ENCODE measurements at regions not wholly inside any gene's neighbourhood (a gene's known extent, or its start where the extent isn't known, plus 50 kb on each side); places are given as distances from the start of the nearest gene placed in this dataset.

DNA sequence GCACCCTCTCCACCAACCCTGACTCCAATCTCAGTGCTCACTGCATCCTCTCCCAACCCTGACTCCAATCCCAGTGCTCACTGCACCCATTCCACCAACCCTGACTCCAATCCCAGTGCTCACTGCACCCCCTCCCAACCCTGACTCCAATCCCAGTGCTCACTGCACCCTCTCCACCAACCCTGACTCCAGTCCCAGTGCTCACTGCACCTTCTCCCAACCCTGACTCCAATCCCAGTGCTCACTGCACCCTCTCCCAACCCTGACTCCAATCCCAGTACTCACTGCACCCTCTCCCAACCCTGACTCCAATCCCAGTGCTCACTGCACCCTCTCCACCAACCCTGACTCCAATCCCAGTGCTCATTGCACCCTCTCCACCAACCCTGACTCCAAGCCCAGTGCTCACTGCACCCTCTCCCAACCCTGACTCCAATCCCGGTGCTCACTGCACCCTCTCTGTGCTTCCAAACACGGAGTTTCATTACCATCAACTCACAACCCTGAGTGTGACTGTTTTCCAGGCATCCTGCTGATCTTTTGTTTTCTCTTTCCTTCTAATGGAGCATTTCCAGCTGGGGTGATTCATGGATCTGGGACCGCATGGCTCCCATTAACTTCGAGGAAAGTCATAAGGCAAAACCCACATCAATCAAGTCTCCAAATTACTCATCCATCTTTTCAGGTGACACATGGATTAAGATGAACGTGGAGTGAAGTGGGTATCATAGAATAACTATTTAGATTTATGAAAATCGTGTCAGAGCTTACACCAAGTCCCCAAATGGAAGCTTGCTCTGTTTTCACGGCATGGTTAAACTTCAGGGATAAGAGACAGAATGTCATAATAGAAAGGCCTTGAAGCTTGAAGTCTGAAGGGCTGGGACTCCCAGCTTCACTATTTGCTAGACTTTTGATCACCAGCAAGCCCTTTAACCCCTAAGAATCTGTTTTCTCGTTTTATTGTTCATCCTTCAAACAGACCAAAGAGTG, 135.3 kb upstream of the ZNF618 start:
- DNase-seq (ENCODE audit: low read depth, low spot score) = peak; percentile 44

DNA sequence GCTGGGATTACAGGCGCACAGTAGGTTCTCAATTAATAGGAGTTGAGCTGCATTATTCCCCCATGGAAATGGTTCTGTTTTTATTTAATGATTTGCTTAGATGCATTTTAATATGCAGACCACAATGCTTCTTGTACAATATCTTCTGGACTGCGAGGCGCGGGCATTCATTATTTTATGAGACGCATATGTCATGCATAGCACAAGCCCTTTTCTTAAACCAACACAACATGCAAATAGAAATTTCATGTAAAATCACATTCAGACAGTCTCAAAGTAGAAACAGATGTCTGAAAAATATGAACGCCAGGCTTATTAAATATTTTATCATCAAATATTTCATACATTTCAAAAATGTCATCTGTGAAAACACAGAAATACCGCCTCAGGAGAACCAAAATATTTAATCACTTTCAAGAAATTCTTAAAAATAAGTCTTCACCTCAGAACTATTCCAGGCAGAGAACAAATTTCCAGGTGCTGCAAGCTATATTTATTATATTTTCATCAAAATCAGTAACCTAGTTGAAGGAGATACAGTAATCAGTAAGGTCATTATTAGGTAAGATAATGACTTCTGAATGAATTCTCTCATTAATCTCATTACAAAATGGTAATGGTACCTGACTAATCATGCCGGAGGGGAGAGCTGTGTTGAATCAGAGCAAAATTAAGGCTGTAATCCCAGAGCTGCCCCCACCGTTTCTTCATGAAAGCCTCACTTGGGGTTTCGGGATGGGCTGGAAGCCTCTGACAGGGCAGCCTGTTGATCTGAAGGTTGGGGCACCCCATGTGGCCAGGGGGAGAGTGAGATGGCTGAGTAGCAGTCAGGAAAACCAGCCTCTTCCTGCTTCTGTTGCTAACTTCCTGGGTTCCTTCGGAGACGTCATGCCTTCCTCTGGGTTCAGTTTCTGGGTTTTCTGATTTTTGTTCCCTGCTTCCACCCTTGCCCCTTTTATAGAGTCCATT, 133.9 kb upstream of the ZNF618 start:
- DNase-seq (ENCODE audit: low read depth, low spot score) = no peak

DNA sequence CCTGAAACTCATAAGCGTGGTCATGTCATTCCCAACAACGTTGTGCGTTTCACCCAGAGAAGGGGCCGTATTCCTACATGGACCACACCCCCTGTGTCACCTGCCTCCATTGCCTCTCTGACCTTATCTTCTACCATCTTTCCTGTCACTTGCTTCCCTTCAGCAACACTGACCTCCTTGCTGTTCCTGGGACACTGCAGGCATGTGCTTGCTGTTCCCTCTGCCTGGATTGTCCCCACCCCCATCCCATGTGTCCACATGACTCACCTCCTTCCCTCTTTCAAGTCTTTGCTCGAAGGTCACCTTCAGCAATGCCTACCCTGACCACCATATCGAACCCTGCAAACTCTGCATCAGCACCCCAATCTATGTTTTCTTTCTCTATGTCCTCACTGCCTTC, 133.2 kb upstream of the ZNF618 start:
- no peak for DNase-seq (ENCODE audit: low read depth, low spot score)

DNA sequence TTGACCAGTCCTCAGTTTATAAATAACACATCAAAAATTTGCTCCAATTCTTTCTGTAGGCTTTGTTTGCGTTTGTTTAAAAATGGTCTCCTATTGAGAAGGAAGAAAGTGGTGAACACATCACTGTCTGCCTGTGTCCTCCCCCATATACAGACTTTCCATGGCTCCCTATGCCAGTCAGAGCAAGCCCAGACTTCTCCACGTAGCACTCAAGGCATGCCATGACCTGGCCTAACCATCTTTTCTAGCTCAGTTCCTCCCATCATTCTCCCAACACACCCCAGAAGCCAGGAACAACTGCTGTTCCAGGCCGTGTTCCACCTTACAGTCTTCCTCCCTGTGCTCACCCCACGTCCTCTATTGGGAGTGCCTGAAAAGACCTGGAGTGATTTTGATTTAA, 129.6 kb upstream of the ZNF618 start:
- DNase-seq (ENCODE audit: low read depth, low spot score) = no peak

DNA sequence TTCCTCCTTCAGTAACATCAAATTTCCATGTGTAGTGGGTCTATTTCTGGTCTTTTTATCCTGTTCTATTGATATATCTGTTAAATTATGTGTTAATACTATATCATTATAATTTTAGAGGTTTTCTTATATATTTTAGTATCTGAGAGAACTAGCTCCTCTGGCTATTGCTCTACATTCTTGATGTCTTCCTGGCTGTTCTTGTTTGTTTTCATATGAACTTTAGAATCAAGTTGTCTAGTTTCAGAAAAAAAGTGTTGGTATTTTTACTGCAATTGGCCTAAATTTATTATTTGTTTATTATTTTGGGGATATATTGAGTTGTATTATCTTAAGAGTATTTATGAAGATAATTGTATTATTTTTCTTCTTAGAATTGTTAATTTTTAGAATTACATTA, 128.0 kb upstream of the ZNF618 start:
- no peak for DNase-seq (ENCODE audit: low read depth, low spot score)

DNA sequence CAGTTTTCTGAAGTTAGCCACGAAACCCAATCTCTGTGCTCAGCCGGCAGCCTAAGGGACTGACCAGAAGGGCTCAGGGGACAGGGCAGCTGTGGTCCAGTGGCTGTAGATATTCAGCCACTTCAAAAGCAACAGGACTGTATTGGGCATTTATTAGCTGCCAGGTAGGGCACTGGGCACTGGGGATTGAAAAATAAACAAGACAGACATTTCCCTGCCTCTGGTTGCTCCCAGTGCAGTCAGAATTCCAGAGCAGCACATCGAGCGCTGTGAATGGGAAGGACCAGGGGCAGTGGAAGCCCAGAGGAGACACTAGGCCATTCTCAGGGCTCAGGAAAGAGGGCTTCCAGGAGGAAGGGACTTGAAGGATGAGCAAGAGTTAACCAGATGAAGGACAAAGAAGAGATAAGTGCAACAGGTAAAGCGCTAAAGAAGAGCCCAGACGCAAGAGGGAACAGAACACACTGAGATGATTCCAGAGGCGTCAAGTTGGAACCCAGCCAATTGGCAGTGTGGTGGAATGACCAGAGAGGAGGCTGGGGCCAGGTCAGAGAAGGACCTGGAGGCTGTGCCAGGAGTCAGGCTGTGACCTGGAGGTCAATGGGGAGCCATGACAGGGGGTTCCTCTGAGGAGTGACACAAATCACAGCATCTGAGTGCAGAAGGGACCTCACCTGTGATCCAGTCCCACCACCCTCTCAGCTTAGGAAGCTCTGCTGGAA, 122.5 kb upstream of the ZNF618 start:
- DNase-seq (ENCODE audit: low read depth, low spot score) = no peak

DNA sequence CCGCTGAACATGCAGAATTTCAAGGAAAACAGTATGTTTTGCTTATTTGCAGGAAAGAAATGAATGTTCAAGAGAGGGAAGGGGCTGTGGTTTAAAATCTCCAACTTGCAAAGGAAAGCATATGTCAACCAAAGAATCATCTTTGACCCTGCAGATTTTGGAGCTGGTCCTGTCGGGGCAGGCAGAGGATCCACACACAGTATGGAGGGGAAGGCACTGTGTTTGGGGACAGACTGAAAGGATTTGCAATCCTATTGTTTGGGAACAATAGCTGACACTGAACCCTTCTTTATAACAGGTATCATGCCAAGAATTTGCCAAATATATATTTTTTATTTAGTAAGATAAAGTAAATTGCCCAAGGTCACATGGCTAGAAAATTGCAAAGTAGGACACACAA, 121.4 kb upstream of the ZNF618 start:
- DNase-seq (ENCODE audit: low read depth, low spot score) = no peak

DNA sequence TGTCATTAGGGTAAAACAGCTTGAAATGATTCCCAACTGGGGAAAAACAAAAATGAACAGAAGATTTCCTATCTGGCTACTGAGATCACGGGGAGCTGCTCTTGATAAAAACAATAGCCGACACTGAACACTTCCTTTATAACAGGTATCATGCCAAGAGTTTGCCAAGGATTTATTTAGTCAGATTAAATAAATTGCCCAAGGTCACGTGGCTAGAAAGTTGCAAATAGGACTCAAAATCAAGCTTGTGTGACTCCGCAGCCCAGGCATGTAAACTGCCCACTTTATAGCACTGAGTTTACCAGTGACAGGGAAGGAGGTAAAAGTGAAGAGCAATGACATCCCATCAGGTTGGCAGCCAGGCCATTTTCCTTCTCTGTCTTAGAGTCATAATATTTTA, 120.7 kb upstream of the ZNF618 start:
- no peak for DNase-seq (ENCODE audit: low read depth, low spot score)

DNA sequence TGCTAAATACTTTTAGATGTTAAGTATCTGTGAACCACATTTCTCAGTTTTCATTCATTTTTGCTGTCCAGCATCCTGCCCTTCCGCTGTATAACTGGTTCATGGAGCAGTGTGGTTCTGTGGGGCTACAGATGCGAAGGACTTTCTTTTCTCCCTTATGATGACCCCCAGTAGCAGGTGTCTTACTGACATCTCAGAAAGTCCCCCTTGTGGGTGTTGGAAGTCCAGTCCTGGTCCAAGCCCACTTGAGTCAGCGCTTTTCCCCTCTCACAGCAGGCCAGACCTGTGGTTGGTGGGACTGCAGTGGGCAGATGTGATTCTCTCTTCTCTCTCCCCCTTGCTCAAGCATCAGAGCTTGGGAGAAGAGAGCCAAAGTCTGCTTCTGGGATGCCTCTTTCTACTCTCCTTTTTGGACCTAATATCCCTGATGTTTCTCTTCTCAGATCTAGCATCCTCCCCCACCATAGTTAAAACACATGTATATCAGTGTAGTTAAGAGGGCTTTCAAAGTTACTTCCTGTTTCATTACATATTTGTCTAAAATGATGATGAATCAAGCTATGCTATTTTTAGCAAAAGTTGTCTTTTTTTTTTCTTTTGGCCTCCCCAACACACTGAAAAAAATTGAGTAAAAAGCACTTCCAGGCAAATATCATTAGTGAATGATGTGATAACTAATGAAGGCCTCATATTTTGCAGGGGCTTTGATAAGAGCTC, 119.5 kb upstream of the ZNF618 start:
- DNase-seq (ENCODE audit: low read depth, low spot score) = no peak

DNA sequence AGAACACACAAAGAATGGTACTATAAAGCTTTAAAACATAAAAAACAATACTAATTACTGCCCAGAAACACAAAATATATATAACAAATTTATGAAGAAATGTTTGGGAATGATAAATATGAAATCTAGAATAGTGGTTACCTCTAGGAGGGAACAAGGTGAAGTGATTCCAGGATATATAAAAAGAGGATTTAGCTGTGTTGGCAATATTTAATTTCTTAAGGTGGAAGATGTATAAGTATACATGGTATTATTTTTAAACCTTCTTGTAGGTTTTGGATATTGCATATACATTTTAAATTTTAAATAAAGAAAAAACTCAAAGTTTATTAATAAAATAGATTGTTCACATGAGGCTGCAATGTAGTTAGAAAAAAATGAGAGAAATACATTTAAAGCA, 112.7 kb upstream of the ZNF618 start:
- no peak for DNase-seq (ENCODE audit: low read depth, low spot score)

DNA sequence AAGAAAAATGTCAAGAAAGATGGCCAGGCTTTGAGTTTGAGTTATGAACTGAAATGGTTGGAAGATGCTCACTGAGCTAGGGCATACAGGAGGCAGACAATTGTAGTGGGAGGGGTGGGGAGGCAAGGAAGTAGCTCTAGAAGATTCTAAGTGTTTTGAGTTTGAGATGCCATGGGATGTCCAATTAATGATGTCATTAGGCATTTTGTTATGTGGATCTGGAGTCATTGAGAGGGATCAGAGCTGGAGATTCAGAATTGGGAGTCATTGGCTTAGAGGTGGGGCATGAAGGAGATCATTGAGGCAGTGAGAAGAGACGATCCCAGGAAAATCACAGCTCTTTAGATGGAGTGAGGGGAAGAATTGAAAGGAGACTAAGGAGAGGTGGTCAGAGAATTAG, 111.5 kb upstream of the ZNF618 start:
- no peak for DNase-seq (ENCODE audit: low read depth, low spot score)

DNA sequence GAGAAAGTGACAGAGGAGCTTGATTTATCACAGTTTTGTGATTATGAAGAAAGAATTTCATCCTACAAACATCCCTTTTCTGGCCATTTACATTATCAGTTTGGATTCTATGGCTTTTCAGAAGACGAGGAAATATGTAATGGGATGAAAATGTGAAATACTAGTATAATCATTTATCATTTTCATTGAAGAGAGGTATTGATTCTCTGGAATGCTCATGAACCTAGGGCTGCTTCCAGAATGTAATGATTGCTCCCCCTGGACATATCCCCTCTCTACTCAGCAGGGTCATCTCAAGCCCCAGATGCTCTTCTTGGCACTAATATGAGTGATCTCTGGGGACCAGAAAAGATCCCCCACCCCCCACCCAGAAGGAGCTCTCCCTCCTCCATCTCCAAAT, 106.7 kb upstream of the ZNF618 start:
- DNase-seq (ENCODE audit: low read depth, low spot score) = no peak

DNA sequence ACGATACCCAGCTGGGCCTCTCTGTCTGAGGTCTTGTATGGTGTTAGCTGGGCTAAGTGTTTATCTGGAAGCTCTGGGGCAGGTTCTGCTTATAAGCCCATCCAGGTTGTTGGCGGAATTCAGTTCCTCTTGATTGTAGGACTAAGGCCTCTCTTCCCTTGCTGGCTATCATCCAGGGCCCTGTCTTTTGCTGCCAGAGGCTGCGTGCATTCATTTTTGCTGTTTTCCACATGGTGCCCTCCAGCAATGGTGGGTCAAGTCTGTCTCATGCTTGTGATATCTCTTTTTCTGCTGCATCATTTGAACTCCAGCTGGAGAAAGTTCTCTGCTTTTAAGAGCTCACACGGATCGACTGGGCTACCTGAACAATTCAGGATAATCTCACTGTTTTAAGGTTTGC, 105.7 kb upstream of the ZNF618 start:
- DNase-seq (ENCODE audit: low read depth, low spot score) = no peak

DNA sequence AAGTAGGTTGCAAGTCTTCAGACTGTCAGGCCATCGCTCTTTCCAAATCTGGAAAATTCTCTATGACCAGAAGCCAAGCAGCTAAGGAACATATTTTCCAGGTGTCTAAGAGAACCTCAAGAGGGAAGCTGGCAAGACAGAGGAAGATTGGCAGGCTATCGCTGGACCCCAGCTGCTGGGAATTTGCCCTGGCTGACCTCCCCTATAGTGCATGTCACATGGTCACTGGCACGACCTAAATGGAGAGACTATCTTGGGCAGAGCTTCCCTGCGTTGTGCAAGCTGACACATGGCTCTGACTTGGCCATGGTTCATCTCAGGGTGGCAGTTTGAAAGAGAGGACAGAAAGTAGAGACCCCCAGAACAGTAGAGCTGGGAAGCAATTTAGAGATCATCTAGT, 104.9 kb upstream of the ZNF618 start:
- no peak for DNase-seq (ENCODE audit: low read depth, low spot score)

DNA sequence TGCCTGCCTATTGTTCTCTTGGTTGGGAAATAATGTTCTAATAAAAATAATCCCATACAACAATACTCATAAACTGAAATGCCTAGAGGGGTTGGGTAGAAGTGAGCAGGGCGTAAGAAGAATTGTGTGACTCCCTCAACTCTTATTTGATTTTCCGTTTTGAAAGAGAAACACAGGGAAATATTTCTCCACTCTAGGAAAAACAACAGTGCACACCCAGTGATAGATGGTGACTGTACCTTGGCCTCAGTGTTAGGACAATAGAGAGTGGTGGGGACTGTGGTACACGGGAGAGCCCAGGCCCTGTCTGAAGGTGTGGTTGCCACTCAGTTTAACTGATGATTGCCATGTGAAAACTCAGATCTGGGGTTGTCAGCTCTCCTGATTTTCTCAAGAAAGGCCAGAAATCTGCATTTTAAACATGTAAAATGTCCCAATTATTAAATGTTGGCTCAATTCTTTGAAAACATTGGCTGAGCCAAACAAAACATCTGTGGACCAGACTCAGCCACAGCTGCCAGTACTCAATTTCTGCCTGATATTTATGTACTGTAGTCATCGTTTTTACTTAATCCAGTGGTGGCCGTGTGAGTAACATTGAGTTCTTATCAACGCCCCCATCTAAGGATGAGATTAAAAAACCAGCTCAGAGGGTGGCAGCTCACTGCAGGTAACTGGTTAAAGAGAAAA, 103.8 kb upstream of the ZNF618 start:
- DNase-seq (ENCODE audit: low read depth, low spot score) = peak; percentile 29

DNA sequence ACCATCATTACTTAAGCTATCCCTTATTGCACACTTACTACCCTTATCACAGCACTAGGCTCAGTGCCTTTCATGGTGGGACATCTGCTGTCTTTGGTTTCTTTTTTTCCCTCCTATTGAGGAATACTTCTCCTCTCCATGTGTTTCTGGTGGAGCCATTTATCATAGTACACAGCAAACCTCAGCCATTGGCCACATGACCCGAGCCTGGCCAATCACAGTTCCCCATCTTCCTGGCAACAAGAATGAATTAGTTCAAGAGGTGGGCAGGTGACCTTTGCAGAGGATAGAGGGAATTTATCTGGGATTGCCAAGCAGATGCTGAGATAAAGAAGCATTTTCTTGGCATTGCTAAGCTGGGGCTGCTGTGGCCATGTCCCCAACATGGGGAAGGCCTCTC, 101.1 kb upstream of the ZNF618 start:
- no peak for DNase-seq (ENCODE audit: low read depth, low spot score)

DNA sequence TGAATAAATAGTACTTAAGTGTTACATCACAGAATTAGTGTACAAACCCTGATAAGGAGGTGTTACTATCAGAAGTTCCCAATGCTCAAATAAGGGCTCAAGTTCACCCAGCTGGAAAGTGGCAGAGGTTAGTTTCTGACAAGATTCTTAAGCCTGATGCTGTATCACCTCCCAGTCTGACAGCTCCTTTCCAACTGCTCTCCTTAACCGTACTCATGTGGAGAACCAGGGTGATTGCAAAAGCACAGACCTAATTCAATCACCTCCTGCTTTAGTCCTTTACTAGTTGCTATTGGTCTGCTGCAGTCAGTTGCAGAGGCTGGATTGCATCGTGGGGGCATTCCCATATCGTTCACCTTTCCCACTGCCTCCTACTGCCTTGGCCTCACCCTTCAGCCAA, 100.4 kb upstream of the ZNF618 start:
- no peak for DNase-seq (ENCODE audit: low read depth, low spot score)

DNA sequence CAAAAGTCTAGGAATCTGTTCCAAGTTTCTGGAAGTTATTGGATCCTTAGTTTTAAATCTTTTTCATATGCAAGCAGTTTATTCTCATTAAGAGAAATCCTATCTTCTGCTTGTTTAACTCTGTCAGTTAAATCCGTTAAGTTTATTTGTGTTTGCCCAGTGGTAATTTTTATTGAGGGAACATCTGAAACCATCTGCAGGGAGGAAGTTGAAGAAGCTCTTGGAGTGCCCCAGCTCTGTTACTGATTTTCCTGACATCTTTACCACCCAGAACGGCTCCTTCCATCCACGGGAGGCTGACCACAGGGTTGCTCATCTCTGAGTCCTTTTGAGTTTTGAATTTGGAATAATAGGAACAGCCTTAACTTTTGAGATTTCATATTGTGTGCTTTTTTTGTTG, 99.9 kb upstream of the ZNF618 start:
- no peak for DNase-seq (ENCODE audit: low read depth, low spot score)

DNA sequence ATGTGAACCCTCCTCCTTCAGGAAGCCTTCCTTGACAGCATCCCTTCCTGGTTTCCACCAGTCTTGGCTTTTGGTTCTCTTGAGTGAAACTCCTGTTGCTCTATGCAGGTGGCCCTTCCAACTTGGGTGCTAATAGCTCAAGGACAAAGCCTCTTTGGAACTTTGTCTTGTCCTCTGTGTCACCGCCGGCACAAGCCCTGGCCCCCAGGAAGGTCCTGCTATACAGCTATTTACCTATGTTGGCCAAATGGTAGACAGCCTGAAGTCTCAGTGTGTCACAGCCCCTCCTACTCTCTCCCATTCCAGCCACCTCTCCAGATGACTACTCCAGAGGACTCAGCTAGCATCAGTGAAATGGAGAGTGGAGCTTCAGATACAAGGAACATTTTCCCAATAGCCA, 94.7 kb upstream of the ZNF618 start:
- DNase-seq (ENCODE audit: low read depth, low spot score) = no peak

DNA sequence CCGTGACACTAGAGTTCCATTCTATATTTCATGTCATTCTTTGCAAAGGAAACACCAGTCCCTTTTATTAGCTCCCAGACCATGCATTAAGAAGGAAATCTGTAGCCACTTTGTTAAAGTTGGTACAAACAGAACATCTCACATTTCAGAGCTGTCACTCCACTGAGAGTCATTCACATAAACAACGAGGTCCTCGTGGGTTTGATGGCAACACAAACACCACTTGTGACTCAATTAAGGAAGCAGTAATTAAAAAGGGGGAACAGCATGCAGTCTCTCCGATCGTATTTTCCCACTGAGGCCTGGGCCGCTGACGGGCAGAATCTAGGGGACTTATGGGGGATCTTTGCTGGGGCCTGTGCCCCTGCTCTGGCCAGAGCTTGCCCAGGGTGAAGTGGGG, 94.2 kb upstream of the ZNF618 start:
- DNase-seq (ENCODE audit: low read depth, low spot score) = no peak

DNA sequence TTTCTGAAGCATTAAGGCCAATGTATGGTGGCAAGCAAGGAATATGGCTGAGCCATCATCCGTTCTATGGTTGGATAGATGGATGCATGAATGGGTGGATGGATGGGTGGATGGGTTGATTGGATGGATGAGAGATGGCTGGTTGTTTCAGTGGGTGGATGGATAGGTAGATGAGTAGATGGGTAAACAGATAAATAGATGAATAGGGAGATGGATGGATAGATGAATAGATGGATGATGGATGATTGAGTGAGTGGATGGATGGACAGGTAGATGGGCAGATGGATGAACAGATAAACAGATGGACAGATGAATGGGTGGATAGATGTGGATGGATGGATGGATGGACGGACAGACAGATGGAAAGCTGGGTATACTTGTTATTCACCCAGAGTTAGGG, 92.6 kb upstream of the ZNF618 start:
- DNase-seq (ENCODE audit: low read depth, low spot score) = no peak

Data from smooth muscle cell of the brain vasculature (primary cell).